GM23338 (cell line): ENCODE measurements at regions not wholly inside any gene's neighbourhood (a gene's known extent, or its start where the extent isn't known, plus 50 kb on each side); places are given as distances from the start of the nearest gene placed in this dataset.

Experiments
- ATAC-seq: fragments of 200-7000 bp; cut with Tn5 transposase; 3 replicates; pipeline ENCODE4 v1.9.1; 2020
- DNase-seq: peaks from one replicate; pipeline ENCODE4 v3.0.0-alpha.2; 2015; ENCODE audit warnings: low spot score
- H2AFZ ChIP-seq: fragments of 200-600 bp; sonication (generic); 2 replicates; pipeline ENCODE4 v1.8.0; 2016; ENCODE audit warnings: antibody characterized with exemption, mild to moderate bottlenecking, moderate library complexity
- H3F3A ChIP-seq: fragments of 200-600 bp; sonication (generic); replicated peaks from 2 replicates; pipeline ENCODE4 v1.8.0; 2017; ENCODE audit warnings: antibody characterized with exemption, mixed run types, low read depth
- H3K27ac ChIP-seq: fragments of 200-600 bp; sonication (generic); 2 replicates; pipeline ENCODE4 v1.6.1; 2016; ENCODE audit warnings: low read depth
- H3K27me3 ChIP-seq: fragments of 200-600 bp; sonication (generic); 2 replicates; pipeline ENCODE4 v1.8.0; 2016; ENCODE audit warnings: mild to moderate bottlenecking, mixed run types, moderate library complexity; ENCODE audit not compliant: insufficient read depth
- H3K36me3 ChIP-seq: fragments of 200-600 bp; sonication (generic); 2 replicates; pipeline ENCODE4 v1.8.0; 2016; ENCODE audit warnings: mild to moderate bottlenecking; ENCODE audit not compliant: insufficient read depth
- H3K4me1 ChIP-seq: fragments of 200-600 bp; sonication (generic); 2 replicates; pipeline ENCODE4 v1.8.0; 2016; ENCODE audit warnings: mild to moderate bottlenecking, moderate library complexity; ENCODE audit not compliant: insufficient read depth
- H3K4me2 ChIP-seq: fragments of 200-600 bp; sonication (generic); 2 replicates; pipeline ENCODE4 v1.7.1; 2017; ENCODE audit warnings: mixed run types
- H3K4me3 ChIP-seq: fragments of 200-600 bp; sonication (generic); 2 replicates; pipeline ENCODE4 v1.6.1; 2016; ENCODE audit warnings: mixed run types
- H3K79me2 ChIP-seq: fragments of 200-600 bp; sonication (generic); replicated peaks from 2 replicates; pipeline ENCODE4 v1.8.0; 2017; ENCODE audit warnings: mild to moderate bottlenecking; ENCODE audit not compliant: insufficient read depth
- H3K9me2 ChIP-seq: fragments of 200-600 bp; sonication (generic); 2 replicates; pipeline ENCODE4 v1.8.0; 2017; ENCODE audit not compliant: insufficient read depth
- H4K20me1 ChIP-seq: fragments of 200-600 bp; sonication (generic); replicated peaks from 2 replicates; pipeline ENCODE4 v1.8.0; 2017; ENCODE audit warnings: mild to moderate bottlenecking; ENCODE audit not compliant: insufficient read depth
- H3K27ac Mint-ChIP-seq: 2 replicates; pipeline ENCODE4 v1.8.0; 2020; ENCODE audit warnings: inconsistent platforms, mild to moderate bottlenecking, moderate library complexity, mixed read lengths
- H3K27me3 Mint-ChIP-seq: 3 replicates; pipeline ENCODE4 v1.8.0; 2022; ENCODE audit warnings: low read depth, mild to moderate bottlenecking, moderate library complexity, mixed read lengths, inconsistent platforms; ENCODE audit not compliant: insufficient read depth, poor library complexity
- H3K36me3 Mint-ChIP-seq: 3 replicates; pipeline ENCODE4 v1.8.0; 2021; ENCODE audit warnings: low read depth, mild to moderate bottlenecking, inconsistent platforms, moderate library complexity, mixed read lengths
- H3K4me1 Mint-ChIP-seq: 3 replicates; pipeline ENCODE4 v1.8.0; 2020; ENCODE audit warnings: mild to moderate bottlenecking, inconsistent platforms, mixed read lengths
- H3K4me3 Mint-ChIP-seq: 3 replicates; pipeline ENCODE4 v1.8.0; 2021; ENCODE audit warnings: moderate library complexity, mild to moderate bottlenecking, inconsistent platforms, mixed read lengths
- H3K9me3 Mint-ChIP-seq: 3 replicates; pipeline ENCODE4 v1.8.0; 2020; ENCODE audit warnings: moderate library complexity, mild to moderate bottlenecking, inconsistent platforms, mixed read lengths
- CREB1 ChIP-seq: fragments of 250-450 bp; sonication (Bioruptor Pico); IDR thresholded peaks from 2 replicates; pipeline ENCODE4 v1.5.0; 2020; ENCODE audit warnings: low read depth, mild to moderate bottlenecking, moderate library complexity
- CTCF ChIP-seq, 2 experiments: fragments of 200-600 bp in 1 of 2; sonication (generic) in 1 of 2; conservative IDR thresholded peaks; 2 replicates each; pipeline versions ENCODE4 v1.5.1 to v1.6.1; 2016 to 2017; ENCODE audit warnings: antibody characterized with exemption in 2 of 2, low read depth in 2 of 2, mild to moderate bottlenecking in 2 of 2, moderate library complexity in 1 of 2
- EZH2 ChIP-seq: fragments of 200-600 bp; sonication (generic); IDR thresholded peaks from one replicate; pipeline ENCODE4 v1.8.0; 2017; ENCODE audit warnings: antibody characterized with exemption, mild to moderate bottlenecking, low read depth; ENCODE audit not compliant: unreplicated experiment
- EZH2phosphoT487 ChIP-seq: fragments of 200-600 bp; sonication (generic); IDR thresholded peaks from one replicate; pipeline ENCODE4 v1.8.1; 2018; ENCODE audit warnings: antibody characterized with exemption; ENCODE audit not compliant: unreplicated experiment
- JUNB ChIP-seq: IDR thresholded peaks from one replicate; pipeline ENCODE4 v1.6.1; 2016; ENCODE audit warnings: antibody characterized with exemption; ENCODE audit not compliant: unreplicated experiment
- NANOG ChIP-seq: IDR thresholded peaks from 2 replicates; pipeline ENCODE4 v1.6.1; 2016; ENCODE audit warnings: antibody characterized with exemption, borderline replicate concordance
- POLR2AphosphoS5 ChIP-seq: IDR thresholded peaks from 2 replicates; pipeline ENCODE4 v1.6.1; 2016; ENCODE audit warnings: antibody characterized with exemption, low read depth
- REST ChIP-seq: IDR thresholded peaks from one replicate; pipeline ENCODE4 v1.6.1; 2018; ENCODE audit warnings: antibody characterized with exemption; ENCODE audit not compliant: unreplicated experiment
- STAT1 ChIP-seq: IDR thresholded peaks from one replicate; pipeline ENCODE4 v1.6.1; 2016; ENCODE audit warnings: antibody characterized with exemption; ENCODE audit not compliant: unreplicated experiment
- ZNF114 ChIP-seq: fragments of 250-450 bp; sonication (Bioruptor Pico); IDR thresholded peaks from 2 replicates; pipeline ENCODE4 v1.5.0; 2020; ENCODE audit warnings: mild to moderate bottlenecking, moderate library complexity
- ZNF331 ChIP-seq: fragments of 250-450 bp; sonication (Bioruptor Pico); IDR thresholded peaks from 2 replicates; pipeline ENCODE4 v1.5.0; 2020; ENCODE audit warnings: low read depth, mild to moderate bottlenecking, moderate library complexity
- ZNF462 ChIP-seq: fragments of 250-450 bp; sonication (Bioruptor Pico); IDR thresholded peaks from 2 replicates; pipeline ENCODE4 v1.5.0; 2020; ENCODE audit warnings: mild to moderate bottlenecking, moderate library complexity

- no peak for TF ChIP-seq REST
- no peak for TF ChIP-seq JUNB
- TF ChIP-seq CREB1 (CRISPR knock-in tag), result no peak
Observed at GRCh38 chr10:35855155-35855947, 213.3 kb upstream of the FZD8 start (continued).

- H3K36me3 ChIP-seq, result no peaks in the 10 kb centered on the region
- Mint-ChIP-seq H3K9me3 (peaks cover 6% of the 10 kb centered on the region), H3K27me3 (peaks cover 2% of the 10 kb centered on the region), H3K27ac (no peak overlapping the region), H3K4me1 (peaks cover 11% of the 10 kb centered on the region), H3K36me3 (no peaks in the 10 kb centered on the region), H3K4me3 (no peak overlapping the region)
- no peaks in the 10 kb centered on the region for H3F3A ChIP-seq
- no peak overlapping the region for H3K27ac ChIP-seq
- no peak for TF ChIP-seq ZNF462 (CRISPR knock-in tag)
- TF ChIP-seq EZH2phosphoT487, result no peak
- TF ChIP-seq CTCF (conservative IDR thresholded peaks at IDR 0.05; ENCODE audit: low read depth in 2 of 2), result no peak
- no peak for TF ChIP-seq POLR2AphosphoS5
- no peak for TF ChIP-seq EZH2
- TF ChIP-seq CREB1 (CRISPR knock-in tag), result no peak
- no peak for TF ChIP-seq ZNF114 (CRISPR knock-in tag)
- TF ChIP-seq ZNF331 (CRISPR knock-in tag), result no peak
- no peak for TF ChIP-seq JUNB
- no peak for TF ChIP-seq NANOG
- TF ChIP-seq STAT1, result no peak
- H3K79me2 ChIP-seq, result no peaks in the 10 kb centered on the region
- no peak overlapping the region for H3K4me3 ChIP-seq
- H3K9me2 ChIP-seq, result no peaks in the 10 kb centered on the region
- H3K27me3 ChIP-seq, result no peaks in the 10 kb centered on the region
- ATAC-seq (no peak), DNase-seq (no peak)
- no peak overlapping the region for H3K4me2 ChIP-seq
- no peaks in the 10 kb centered on the region for H4K20me1 ChIP-seq
- no peak overlapping the region for H2AFZ ChIP-seq
- peaks cover 5% of the 10 kb centered on the region; the same call in 1 of the 2 replicates for H3K4me1 ChIP-seq
Observed at GRCh38 chr10:35854661-35855060, 212.6 kb upstream of the FZD8 start.
